Endothelial cell of umbilical vein (primary cell): ENCODE measurements at regions not wholly inside any gene's neighbourhood (a gene's known extent, or its start where the extent isn't known, plus 50 kb on each side); places are given as distances from the start of the nearest gene placed in this dataset.

Experiments
- BruUV-seq: library from RNA; stranded (reverse); fragments of 400-500 nt; replicated peaks from 2 replicates; lab custom pipeline; 2021; lab: Mats Ljungman, UMichigan
- CTCF ChIA-PET: fragments of 300-600, 350-600 bp; sonication (Branson Sonifier 250); formaldehyde crosslinking; loops from one replicate; lab custom pipeline; 2021; ENCODE audit warnings: antibody characterized with exemption, inconsistent platforms; lab: Charles Lee
- POLR2A ChIA-PET: fragments of 300-600, 350-600 bp; sonication (Branson Sonifier 250); formaldehyde crosslinking; loops from one replicate; lab custom pipeline; 2021; ENCODE audit warnings: antibody characterized with exemption, inconsistent platforms; lab: Charles Lee
- DNase-seq: peaks from one replicate; pipeline ENCODE4 v3.0.0-alpha.2; 2011; ENCODE audit warnings: low read depth, low spot score
- FAIRE-seq: peaks from 2 replicates; lab custom pipeline; 2011; peaks lifted over from hg19 to GRCh38; lab: Jason Lieb, UNC
- H2AFZ ChIP-seq: 2 replicates; pipeline ENCODE4 v1.6.0; 2012; ENCODE audit warnings: low read depth, low read length, control low read depth, inconsistent platforms
- H3K27ac ChIP-seq: 2 replicates; pipeline ENCODE4 v1.5.1; 2011; ENCODE audit warnings: low read depth, mild to moderate bottlenecking, control low read depth, low read length, moderate library complexity; ENCODE audit not compliant: insufficient read depth
- H3K27me3 ChIP-seq, 2 experiments: 2 replicates each; pipeline versions ENCODE4 v1.6.0 to v1.6.1; 2011; ENCODE audit warnings: low read length in 2 of 2, mixed read lengths in 1 of 2; ENCODE audit not compliant: control insufficient read depth in 2 of 2, insufficient read depth in 2 of 2
- H3K36me3 ChIP-seq, 2 experiments: 2 replicates in 1 of 2; 3 replicates in 1 of 2; pipeline ENCODE4 v1.5.1; 2011; ENCODE audit warnings: low read length in 2 of 2, mild to moderate bottlenecking in 1 of 2, moderate library complexity in 1 of 2; ENCODE audit not compliant: control insufficient read depth in 2 of 2, insufficient read depth in 2 of 2; ENCODE audit errors: extremely low read depth in 1 of 2
- H3K4me1 ChIP-seq: 3 replicates; pipeline ENCODE4 v1.5.1; 2011; ENCODE audit warnings: mild to moderate bottlenecking, low read length; ENCODE audit not compliant: control insufficient read depth, insufficient read depth; ENCODE audit errors: extremely low read depth
- H3K4me2 ChIP-seq: 2 replicates; pipeline ENCODE4 v1.6.1; 2011; ENCODE audit warnings: low read length, control low read depth, mixed read lengths; ENCODE audit not compliant: insufficient read depth
- H3K4me3 ChIP-seq, 3 experiments: fragments of 200-600 bp in 1 of 3; sonication (generic), shearing (Covaris generic) in 1 of 3; replicated peaks in 1 of 3; 2 replicates each; pipeline ENCODE4 v1.5.1; 2011 to 2016; ENCODE audit warnings: control low read depth in 3 of 3, low read length in 3 of 3, mild to moderate bottlenecking in 2 of 3, inconsistent platforms in 1 of 3, low read depth in 1 of 3, moderate library complexity in 1 of 3; ENCODE audit not compliant: insufficient read depth in 1 of 3
- H3K79me2 ChIP-seq: 2 replicates; pipeline ENCODE4 v1.6.0; 2012; ENCODE audit warnings: low read length, inconsistent platforms; ENCODE audit not compliant: control insufficient read depth, insufficient read depth
- H3K9ac ChIP-seq: replicated peaks from 2 replicates; pipeline ENCODE3; 2011; ENCODE audit warnings: low read length, control low read depth; ENCODE audit not compliant: insufficient read depth; ENCODE audit errors: extremely low read depth
- H3K9me1 ChIP-seq: replicated peaks from 3 replicates; pipeline ENCODE4 v1.6.0; 2011; ENCODE audit warnings: mild to moderate bottlenecking, low read length; ENCODE audit not compliant: control insufficient read depth, insufficient read depth; ENCODE audit errors: extremely low read depth
- H3K9me3 ChIP-seq: replicated peaks from 2 replicates; pipeline ENCODE4 v1.5.1; 2012; ENCODE audit warnings: low read length, inconsistent platforms; ENCODE audit not compliant: control insufficient read depth, insufficient read depth
- H4K20me1 ChIP-seq: replicated peaks from 2 replicates; pipeline ENCODE3; 2011; ENCODE audit warnings: mild to moderate bottlenecking, low read length; ENCODE audit not compliant: control insufficient read depth, insufficient read depth; ENCODE audit errors: extremely low read depth
- EZH2 ChIP-seq: IDR thresholded peaks from 2 replicates; pipeline ENCODE4 v1.6.1; 2012; ENCODE audit warnings: borderline replicate concordance, low read depth, mild to moderate bottlenecking, moderate library complexity, low read length, inconsistent platforms; ENCODE audit not compliant: severe bottlenecking
- FOS ChIP-seq: IDR thresholded peaks from 2 replicates; pipeline ENCODE4 v1.6.1; 2011; ENCODE audit warnings: mild to moderate bottlenecking, low read length, moderate library complexity, borderline replicate concordance; ENCODE audit not compliant: insufficient read depth
- JUN ChIP-seq: IDR thresholded peaks from 2 replicates; pipeline ENCODE4 v1.6.1; 2011; ENCODE audit warnings: borderline replicate concordance, low read depth; ENCODE audit not compliant: insufficient read length, insufficient read depth
- POLR2A ChIP-seq: IDR thresholded peaks from 2 replicates; pipeline ENCODE4 v1.6.1; 2012; ENCODE audit warnings: low read depth, mild to moderate bottlenecking, control low read depth, low read length
- POLR2AphosphoS5 ChIP-seq: IDR thresholded peaks from 2 replicates; pipeline ENCODE4 v1.6.1; 2012; ENCODE audit warnings: low read depth, mild to moderate bottlenecking, control low read depth, low read length, moderate library complexity; ENCODE audit not compliant: insufficient read depth
- dilution Hi-C: fragments of 300-500 bp; cut with MboI; formaldehyde crosslinking; loops from one replicate; pipeline ENCODE4 v1.15.0; 2019; ENCODE audit warnings: low sequenced_read_pairs; ENCODE audit not compliant: extremely low pct_ligation_motif_present
- intact Hi-C: fragments of 100-400 bp; cut with micrococcal nuclease; formaldehyde crosslinking; loops from one replicate; pipeline ENCODE4 v1.10.0; 2022
- TF ChIP-seq, protein P1 (sequence below), 2 donors: IDR thresholded peaks; 1 replicate in 1 of 2; 2 replicates in 1 of 2; pipeline ENCODE4 v1.5.1; 2011; ENCODE audit warnings: low read length in 2 of 2, mild to moderate bottlenecking in 2 of 2, moderate library complexity in 2 of 2, control low read depth in 1 of 2, inconsistent platforms in 1 of 2, low read depth in 1 of 2; ENCODE audit not compliant: insufficient read depth in 1 of 2; ENCODE audit errors: extremely low read depth in 1 of 2

DNA sequence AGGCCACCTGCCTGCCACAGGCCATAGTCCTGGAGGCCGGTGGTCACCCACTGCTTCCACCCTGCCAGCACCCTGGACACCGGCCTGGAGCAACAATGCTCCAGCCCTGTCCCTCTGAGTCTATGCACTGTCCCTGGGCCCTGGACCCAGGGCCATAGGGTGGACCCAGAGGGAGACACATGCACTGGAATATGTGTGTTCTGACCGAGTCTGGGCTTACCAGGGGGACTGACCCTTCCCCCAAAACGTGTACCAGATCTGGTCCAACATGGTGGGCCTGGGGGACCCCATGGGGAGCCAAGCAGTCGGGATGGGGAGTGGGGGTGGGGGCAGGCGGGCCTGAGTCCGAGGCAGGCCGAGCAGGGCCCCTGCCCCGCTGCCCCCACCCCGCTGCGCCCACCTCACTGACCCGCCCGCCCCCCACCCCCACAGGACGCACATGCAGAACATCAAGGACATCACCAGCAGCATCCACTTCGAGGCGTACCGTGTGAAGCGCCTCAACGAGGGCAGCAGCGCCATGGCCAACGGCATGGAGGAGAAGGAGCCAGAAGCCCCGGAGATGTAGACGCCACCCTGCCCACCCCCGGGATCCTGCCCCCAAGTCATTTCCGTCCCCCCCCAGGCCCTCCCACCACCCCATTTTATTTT lies 357.4 kb downstream of the SEC14L1 start:
- H3K36me3 ChIP-seq, result peaks cover 0 to 4% of the 10 kb centered on the region in 2 experiments
- no peaks in the 10 kb centered on the region for H3K27me3 ChIP-seq
- H3K9ac ChIP-seq, result no peak overlapping the region
- FAIRE-seq (no peak), DNase-seq (no peak)
- intact Hi-C loops (loop anchor here (5.0 kb wide), 1 partner anchor 241 kb away; no protein-coding TSS in a partner anchor), dilution Hi-C loops (no loop called here)
- H3K79me2 ChIP-seq, result no peaks in the 10 kb centered on the region
- POLR2A ChIA-PET, result no interaction called here
- H4K20me1 ChIP-seq, result no peaks in the 10 kb centered on the region
- BruUV-seq, result no TSS peak
- H3K4me1 ChIP-seq, result peaks cover 3% of the 10 kb centered on the region
- H3K27ac ChIP-seq, result no peak overlapping the region
- no peak overlapping the region for H3K4me2 ChIP-seq
- no peak overlapping the region for H2AFZ ChIP-seq
- no peaks in the 10 kb centered on the region for H3K9me1 ChIP-seq
- no peaks in the 10 kb centered on the region for H3K9me3 ChIP-seq
- CTCF ChIA-PET, result interaction anchor here (1.7 to 6.0 kb wide), 3 partner anchors 70 to 167 kb away, joined by 5 to 88 read pairs (median 9); no protein-coding TSS in a partner anchor
- H3K4me3 ChIP-seq, result no peak overlapping the region
- TF ChIP-seq, protein P1, sequence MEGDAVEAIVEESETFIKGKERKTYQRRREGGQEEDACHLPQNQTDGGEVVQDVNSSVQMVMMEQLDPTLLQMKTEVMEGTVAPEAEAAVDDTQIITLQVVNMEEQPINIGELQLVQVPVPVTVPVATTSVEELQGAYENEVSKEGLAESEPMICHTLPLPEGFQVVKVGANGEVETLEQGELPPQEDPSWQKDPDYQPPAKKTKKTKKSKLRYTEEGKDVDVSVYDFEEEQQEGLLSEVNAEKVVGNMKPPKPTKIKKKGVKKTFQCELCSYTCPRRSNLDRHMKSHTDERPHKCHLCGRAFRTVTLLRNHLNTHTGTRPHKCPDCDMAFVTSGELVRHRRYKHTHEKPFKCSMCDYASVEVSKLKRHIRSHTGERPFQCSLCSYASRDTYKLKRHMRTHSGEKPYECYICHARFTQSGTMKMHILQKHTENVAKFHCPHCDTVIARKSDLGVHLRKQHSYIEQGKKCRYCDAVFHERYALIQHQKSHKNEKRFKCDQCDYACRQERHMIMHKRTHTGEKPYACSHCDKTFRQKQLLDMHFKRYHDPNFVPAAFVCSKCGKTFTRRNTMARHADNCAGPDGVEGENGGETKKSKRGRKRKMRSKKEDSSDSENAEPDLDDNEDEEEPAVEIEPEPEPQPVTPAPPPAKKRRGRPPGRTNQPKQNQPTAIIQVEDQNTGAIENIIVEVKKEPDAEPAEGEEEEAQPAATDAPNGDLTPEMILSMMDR (IDR thresholded peaks at IDR 0.05; ENCODE audit: extremely low read depth in 1 of 2, insufficient read depth in 1 of 2, low read depth in 1 of 2, low read length in 2 of 2), result no peak
- TF ChIP-seq FOS (no peak), POLR2AphosphoS5 (no peak), JUN (no peak), POLR2A (no peak), EZH2 (no peak)
